Hepatocyte (in vitro differentiated cells): ENCODE measurements at regions not wholly inside any gene's neighbourhood (a gene's known extent, or its start where the extent isn't known, plus 50 kb on each side); places are given as distances from the start of the nearest gene placed in this dataset.
"Not testable (repeated sequence)": the region's sequence is repeated elsewhere in the genome, so short reads cannot be mapped to it uniquely, and the experiment has no call there.

Source experiments
- DNase-seq: peaks from one replicate; pipeline ENCODE4 v3.0.0-alpha.2; 2016; ENCODE audit warnings: low spot score
- H2AFZ ChIP-seq: fragments of 200-600 bp; sonication (generic); 2 replicates; pipeline ENCODE4 v1.6.0; 2016; ENCODE audit warnings: antibody characterized with exemption, mild to moderate bottlenecking
- H3K27ac ChIP-seq: fragments of 200-600 bp; sonication (generic); 2 replicates; pipeline ENCODE4 v1.5.1; 2016; ENCODE audit warnings: mild to moderate bottlenecking
- H3K27me3 ChIP-seq: fragments of 200-600 bp; sonication (generic); 2 replicates; pipeline ENCODE4 v1.6.1; 2016
- H3K36me3 ChIP-seq: fragments of 200-600 bp; sonication (generic); replicated peaks from 2 replicates; pipeline ENCODE4 v1.5.1; 2016; ENCODE audit warnings: low read depth; ENCODE audit not compliant: insufficient read depth
- H3K4me1 ChIP-seq: fragments of 200-600 bp; sonication (generic); 2 replicates; pipeline ENCODE4 v1.5.1; 2016; ENCODE audit warnings: mild to moderate bottlenecking, moderate library complexity; ENCODE audit not compliant: insufficient read depth
- H3K4me2 ChIP-seq: fragments of 200-600 bp; sonication (generic); 2 replicates; pipeline ENCODE4 v1.6.0; 2016
- H3K4me3 ChIP-seq: fragments of 200-600 bp; sonication (generic); 2 replicates; pipeline ENCODE4 v1.5.1; 2016; ENCODE audit warnings: mild to moderate bottlenecking
- H3K79me2 ChIP-seq: fragments of 200-600 bp; sonication (generic); 2 replicates; pipeline ENCODE4 v1.6.0; 2017; ENCODE audit warnings: mild to moderate bottlenecking
- H3K9me2 ChIP-seq: fragments of 200-600 bp; sonication (generic); replicated peaks from 2 replicates; pipeline ENCODE4 v1.6.0; 2017; ENCODE audit warnings: mild to moderate bottlenecking; ENCODE audit not compliant: insufficient read depth
- H3K9me3 ChIP-seq: fragments of 200-600 bp; sonication (generic); 2 replicates; pipeline ENCODE4 v1.5.1; 2016; ENCODE audit warnings: low read depth, mild to moderate bottlenecking
- H4K20me1 ChIP-seq: fragments of 200-600 bp; sonication (generic); 2 replicates; pipeline ENCODE4 v1.6.0; 2016; ENCODE audit warnings: mild to moderate bottlenecking; ENCODE audit not compliant: insufficient read depth, poor library complexity, severe bottlenecking
- CTCF ChIP-seq: fragments of 200-600 bp; sonication (generic); IDR thresholded peaks from 2 replicates; pipeline ENCODE4 v1.5.1; 2016; ENCODE audit warnings: antibody characterized with exemption, mild to moderate bottlenecking; ENCODE audit not compliant: poor library complexity
- EZH2 ChIP-seq: fragments of 200-600 bp; sonication (generic); IDR thresholded peaks from 2 replicates; pipeline ENCODE4 v1.6.1; 2016; ENCODE audit warnings: antibody characterized with exemption, mild to moderate bottlenecking, borderline replicate concordance
- EZH2phosphoT487 ChIP-seq: fragments of 200-600 bp; sonication (generic); IDR thresholded peaks from one replicate; pipeline ENCODE4 v1.6.1; 2018; ENCODE audit warnings: antibody characterized with exemption, mild to moderate bottlenecking, low read depth, moderate library complexity; ENCODE audit not compliant: unreplicated experiment, severe bottlenecking
- WGBS: methylation state at CpG from one replicate; pipeline ENCODE4 v1.1.6; 2016; ENCODE audit warnings: low lambda C conversion rate; ENCODE audit errors: missing lambda C conversion rate; 5-methylcytosine and 5-hydroxymethylcytosine counted together

GRCh38 chr4:77451530-77451929, 154.1 kb upstream of the CXCL13 start:
- Histone ChIP-seq H3K27me3 (no peaks in the 10 kb centered on the region), H3K4me2 (no peak overlapping the region), H3K27ac (no peak overlapping the region), H3K4me1 (no peaks in the 10 kb centered on the region), H3K79me2 (no peaks in the 10 kb centered on the region), H3K36me3 (no peaks in the 10 kb centered on the region), H4K20me1 (no peaks in the 10 kb centered on the region), H2AFZ (no peak overlapping the region), H3K9me2 (no peaks in the 10 kb centered on the region), H3K4me3 (no peak overlapping the region), H3K9me3 (no peaks in the 10 kb centered on the region)
- no peak for TF ChIP-seq EZH2
- TF ChIP-seq CTCF: no peak
- no peak for TF ChIP-seq EZH2phosphoT487
- 0% methylated on average over 1 of the region's 1 CpG for WGBS
- no peak for DNase-seq

- not testable (repeated sequence) for H3K27ac ChIP-seq, H3K4me3 ChIP-seq, DNase-seq, H2AFZ ChIP-seq, H4K20me1 ChIP-seq, H3K36me3 ChIP-seq, H3K9me2 ChIP-seq, H3K27me3 ChIP-seq, H3K9me3 ChIP-seq, H3K79me2 ChIP-seq, H3K4me2 ChIP-seq, H3K4me1 ChIP-seq
- WGBS: 42% methylated on average over 4 of the region's 5 CpGs
Observed at GRCh38 chr4:77452117-77452516, 153.5 kb upstream of the CXCL13 start.

- 53% methylated on average over 1 of the region's 1 CpG for WGBS
- no peak overlapping the region for H3K27ac ChIP-seq
- no peaks in the 10 kb centered on the region for H3K9me2 ChIP-seq
- no peak overlapping the region for H3K4me3 ChIP-seq
- no peaks in the 10 kb centered on the region for H3K36me3 ChIP-seq
- DNase-seq: no peak
- no peaks in the 10 kb centered on the region for H3K27me3 ChIP-seq
- no peaks in the 10 kb centered on the region for H3K79me2 ChIP-seq
- TF ChIP-seq EZH2 (no peak), CTCF (no peak), EZH2phosphoT487 (no peak)
- H3K4me2 ChIP-seq: no peak overlapping the region
- H2AFZ ChIP-seq: no peak overlapping the region
- H3K4me1 ChIP-seq: no peaks in the 10 kb centered on the region
- H3K9me3 ChIP-seq: no peaks in the 10 kb centered on the region
- no peaks in the 10 kb centered on the region for H4K20me1 ChIP-seq
Observed at GRCh38 chr4:77453911-77454310, 151.7 kb upstream of the CXCL13 start.

GRCh38 chr4:77454858-77455257, 150.8 kb upstream of the CXCL13 start:
- H2AFZ ChIP-seq: no peak overlapping the region
- no peak overlapping the region for H3K4me2 ChIP-seq
- no peaks in the 10 kb centered on the region for H3K36me3 ChIP-seq
- no peaks in the 10 kb centered on the region for H3K79me2 ChIP-seq
- TF ChIP-seq EZH2phosphoT487 (no peak), EZH2 (no peak), CTCF (no peak)
- no peaks in the 10 kb centered on the region for H3K9me2 ChIP-seq
- WGBS: 0% methylated on average over 1 of the region's 1 CpG
- no peaks in the 10 kb centered on the region for H3K9me3 ChIP-seq
- H3K27me3 ChIP-seq: no peaks in the 10 kb centered on the region
- no peak overlapping the region for H3K4me3 ChIP-seq
- no peak overlapping the region for H3K27ac ChIP-seq
- H3K4me1 ChIP-seq: no peaks in the 10 kb centered on the region
- H4K20me1 ChIP-seq: no peaks in the 10 kb centered on the region
- no peak for DNase-seq

GRCh38 chr4:77464100-77464499, 141.5 kb upstream of the CXCL13 start:
- not testable (repeated sequence) for H3K27me3 ChIP-seq, DNase-seq, H3K9me3 ChIP-seq, H3K27ac ChIP-seq, H2AFZ ChIP-seq, H3K4me1 ChIP-seq, H4K20me1 ChIP-seq, H3K79me2 ChIP-seq, H3K4me3 ChIP-seq, H3K9me2 ChIP-seq, H3K36me3 ChIP-seq, H3K4me2 ChIP-seq
- 97% methylated on average over 2 of the region's 2 CpGs for WGBS
